KG1 (cell line): ENCODE measurements at regions not wholly inside any gene's neighbourhood (a gene's known extent, or its start where the extent isn't known, plus 50 kb on each side); places are given as distances from the start of the nearest gene placed in this dataset.

ENCODE experiments used
- DNase-seq: peaks from one replicate; lab custom pipeline; 2025; lab: John Stamatoyannopoulos, UW

DNA sequence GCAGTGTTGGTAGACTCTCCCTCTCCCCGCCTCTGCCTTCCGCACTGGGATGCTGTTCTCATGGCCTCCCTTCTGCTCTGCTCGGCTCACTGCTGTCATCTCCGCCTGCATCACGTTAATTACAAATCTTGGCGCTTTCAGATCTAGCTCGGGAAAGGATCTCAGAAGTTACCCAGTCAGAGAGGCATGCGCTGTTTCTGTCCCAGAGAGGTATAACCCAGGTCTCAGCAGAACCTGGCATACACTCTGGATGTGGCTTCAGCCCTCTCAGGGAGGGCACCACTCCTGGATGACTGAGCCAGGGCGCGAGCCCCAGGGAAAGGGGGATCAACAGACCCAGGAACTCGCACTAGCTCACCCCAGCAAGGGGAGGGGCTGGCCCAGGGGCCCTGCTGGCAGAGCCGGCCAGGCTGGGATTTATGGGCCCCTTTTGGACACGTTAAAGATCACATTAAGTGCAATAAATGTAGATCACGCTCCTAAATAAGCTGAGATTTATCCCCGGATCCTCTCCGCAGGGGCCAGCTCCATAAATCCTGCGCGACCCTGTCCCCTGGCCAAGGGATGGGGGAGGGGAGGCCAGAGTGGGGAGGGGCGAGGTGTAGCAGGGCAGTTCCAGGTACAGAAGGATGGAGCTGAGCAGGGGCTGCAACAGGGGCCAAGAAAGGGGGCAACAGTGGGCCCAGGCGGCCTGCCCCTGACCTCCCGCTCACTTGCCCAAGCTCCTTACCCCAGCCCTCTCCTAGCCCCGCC is 101.3 kb upstream of the ZBTB40 start:
- DNase-seq, result no peak

- no peak for DNase-seq
Measured at GRCh38 chr1:22350924-22351767, 100.5 kb upstream of the ZBTB40 start.

DNA sequence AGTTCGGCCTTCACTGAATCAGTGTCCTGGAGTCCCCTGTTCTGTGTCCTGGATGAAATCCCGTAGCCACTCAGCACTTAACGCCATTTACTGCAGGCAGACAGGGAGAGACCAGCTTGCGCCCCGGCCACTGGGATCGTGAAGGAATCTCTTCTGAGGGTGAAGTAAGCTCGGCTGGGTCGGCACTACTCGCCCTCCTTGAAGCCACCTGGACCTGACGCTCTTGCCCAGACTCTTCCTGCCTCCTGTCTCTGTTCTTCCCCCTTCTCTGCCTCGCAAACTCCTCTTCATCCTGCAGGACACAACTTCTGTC is 99.9 kb upstream of the ZBTB40 start:
- no peak for DNase-seq

GRCh38 chr1:22352355-22352754 is 99.3 kb upstream of the ZBTB40 start:
- no peak for DNase-seq

DNA sequence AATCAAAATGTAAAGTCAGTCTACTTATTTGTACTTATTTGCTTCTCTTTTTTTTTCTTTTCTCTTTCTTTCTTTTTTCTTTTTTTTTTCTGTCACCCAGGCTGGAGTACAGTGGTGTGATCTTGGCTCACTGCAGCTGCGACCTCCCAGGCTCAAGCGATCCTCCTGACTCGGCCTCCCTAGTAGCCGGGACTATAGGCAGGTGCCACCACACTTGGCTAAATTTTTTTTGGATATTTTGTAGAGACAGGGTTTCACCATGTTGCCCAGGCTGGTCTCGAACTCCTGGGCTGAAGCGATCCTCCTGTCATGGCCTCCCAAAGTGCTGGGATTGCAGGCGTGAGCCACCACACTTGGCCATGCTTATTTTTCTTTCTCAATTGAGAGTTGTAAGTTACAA is 98.8 kb upstream of the ZBTB40 start:
- DNase-seq, result no peak

- no peak for DNase-seq
Measured at GRCh38 chr1:22359427-22359826, 92.2 kb upstream of the ZBTB40 start.

DNA sequence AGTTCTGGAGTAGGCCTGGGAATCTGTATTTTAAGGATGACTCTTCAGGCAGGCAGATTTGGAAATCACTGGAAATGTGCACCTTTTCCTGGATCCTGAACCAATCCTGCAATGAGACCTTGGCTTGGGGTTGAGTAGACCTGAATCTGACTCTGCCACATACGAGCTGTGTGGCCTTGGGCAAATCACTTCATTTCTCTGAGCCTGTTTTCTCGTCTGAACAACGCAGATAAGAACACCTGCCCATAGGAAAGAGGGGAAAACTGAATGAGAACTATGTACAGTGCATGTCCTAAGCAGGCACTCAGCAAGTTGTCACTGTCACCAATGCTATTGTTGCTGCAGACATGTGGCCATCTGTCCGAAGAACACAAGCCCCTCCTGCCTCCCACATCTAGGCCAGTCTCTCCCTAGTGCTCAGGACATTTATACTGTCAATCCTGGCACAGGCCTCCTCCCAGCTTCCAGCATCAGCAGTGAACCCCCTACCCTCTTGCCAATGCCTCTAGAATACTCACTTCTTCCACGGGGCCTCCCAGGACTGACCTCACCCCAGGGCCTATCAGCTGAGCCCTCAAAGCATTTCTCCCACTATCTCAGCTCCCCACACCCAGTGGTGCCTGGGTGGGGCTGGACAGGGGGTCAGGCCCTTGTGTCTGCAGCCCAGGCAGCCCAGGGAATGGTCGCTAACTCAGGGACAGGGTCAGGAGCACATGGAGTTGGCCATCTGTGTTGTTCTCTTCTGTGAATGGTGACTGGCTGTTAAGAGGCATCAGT is 88.8 kb upstream of the ZBTB40 start:
- no peak for DNase-seq

GRCh38 chr1:22363403-22364325 is 88.0 kb upstream of the ZBTB40 start:
- DNase-seq, result no peak

DNA sequence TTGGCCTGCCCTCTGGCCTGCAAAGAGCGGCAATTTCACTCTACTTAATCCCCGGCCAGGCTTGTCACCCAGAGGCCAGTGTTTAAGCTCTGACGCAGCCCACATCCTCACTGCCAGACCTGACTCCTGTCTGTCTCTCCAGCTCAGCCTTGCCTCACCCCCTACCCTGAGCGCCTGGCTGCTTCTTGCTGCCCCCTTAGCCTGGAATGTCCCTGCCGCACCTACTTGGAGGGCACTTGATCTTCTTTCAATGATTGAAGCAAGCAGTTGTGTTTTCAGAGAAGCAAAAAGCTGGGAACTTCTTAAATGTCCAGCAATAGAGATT is 87.4 kb upstream of the ZBTB40 start:
- no peak for DNase-seq

GRCh38 chr1:22364764-22365163 is 86.9 kb upstream of the ZBTB40 start:
- DNase-seq, result no peak

- no peak for DNase-seq
Measured at GRCh38 chr1:22365331-22366295, 86.0 kb upstream of the ZBTB40 start.

DNA sequence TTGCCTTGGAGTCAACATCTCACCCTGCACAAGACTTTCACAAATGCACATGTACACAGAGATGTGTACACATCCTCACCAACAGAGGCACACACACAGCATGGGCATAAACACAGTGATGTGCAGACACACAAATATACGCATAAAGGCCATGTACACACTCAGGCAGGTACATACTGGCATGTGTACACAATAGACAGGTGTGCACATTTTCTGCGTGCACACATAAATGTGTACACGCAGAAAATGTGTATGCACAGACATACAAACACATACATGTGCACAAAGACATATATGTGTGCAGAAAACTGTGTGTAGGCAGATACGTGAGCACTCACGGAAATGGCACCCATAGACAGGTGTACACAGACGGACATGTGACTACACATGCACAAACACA is 85.3 kb upstream of the ZBTB40 start:
- DNase-seq, result no peak

- DNase-seq, result no peak
Measured at GRCh38 chr1:22368125-22368524, 83.5 kb upstream of the ZBTB40 start.

- no peak for DNase-seq
Measured at GRCh38 chr1:22369294-22370189, 82.1 kb upstream of the ZBTB40 start.

DNA sequence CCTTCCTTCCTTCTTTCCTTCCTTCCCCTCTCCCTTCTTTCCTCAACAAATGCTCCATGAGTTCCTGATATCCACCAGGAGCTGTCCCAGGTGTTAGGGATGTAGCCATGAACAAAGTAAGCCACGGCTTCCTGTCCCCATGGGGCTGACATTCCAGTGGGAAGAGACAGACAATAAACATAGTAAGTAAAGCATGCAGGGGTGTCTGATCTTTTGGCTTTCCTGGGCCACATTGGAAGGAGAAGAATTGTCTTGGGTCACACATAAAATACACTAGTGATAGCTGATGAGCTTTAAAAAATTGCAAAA is 81.5 kb upstream of the ZBTB40 start:
- no peak for DNase-seq

DNA sequence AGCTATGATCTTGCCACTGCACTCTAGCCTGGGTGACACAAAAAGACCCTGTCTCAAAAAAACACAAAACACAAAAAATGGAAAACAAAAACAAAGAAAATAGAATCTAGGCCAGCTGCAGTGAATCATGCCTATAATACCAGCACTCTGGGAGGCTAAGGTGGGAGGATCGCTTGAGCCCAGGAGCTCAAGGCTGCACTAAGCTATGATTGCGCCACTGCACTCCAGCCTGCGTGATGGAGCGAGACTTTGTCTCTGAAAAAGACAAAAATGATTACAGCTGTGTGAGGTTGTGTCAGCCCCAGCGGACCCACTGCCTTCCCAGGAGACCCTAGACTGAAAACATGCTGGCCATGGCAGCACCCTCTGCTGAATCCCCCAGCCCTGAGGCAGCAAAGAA is 80.2 kb upstream of the ZBTB40 start:
- DNase-seq, result no peak

DNA sequence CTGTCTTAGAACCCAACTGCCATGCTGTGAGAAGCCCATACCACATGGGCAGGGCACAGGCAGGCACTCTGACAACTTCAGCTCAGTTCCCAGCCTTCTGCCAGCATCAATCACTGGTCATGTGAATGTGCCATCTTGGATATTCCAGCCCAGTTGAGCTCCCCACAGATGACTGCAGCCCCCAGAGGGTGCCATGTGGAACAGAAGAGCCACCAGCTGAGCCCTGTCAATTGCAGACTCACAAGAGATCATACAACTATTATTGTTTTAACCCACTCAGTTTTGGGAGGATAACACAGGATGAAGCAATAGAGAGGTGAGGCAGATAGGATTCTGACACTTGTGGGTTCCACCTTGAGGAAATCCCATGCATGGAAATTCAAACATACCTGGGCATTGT is 78.4 kb upstream of the ZBTB40 start:
- DNase-seq, result no peak

GRCh38 chr1:22374001-22374400 is 77.7 kb upstream of the ZBTB40 start:
- no peak for DNase-seq

GRCh38 chr1:22375601-22376000 is 76.0 kb upstream of the ZBTB40 start:
- DNase-seq, result no peak

GRCh38 chr1:22376001-22376400 is 75.7 kb upstream of the ZBTB40 start:
- DNase-seq, result no peak
